Pancreas (tissue), 10 donors: ENCODE measurements at regions not wholly inside any gene's neighbourhood (a gene's known extent, or its start where the extent isn't known, plus 50 kb on each side); places are given as distances from the start of the nearest gene placed in this dataset.
A peak's percentile ranks its signal among the peaks of the same experiment; 100 is the strongest.

Source experiments
- ATAC-seq, 4 donors: fragments of 200-7000 bp; cut with Tn5 transposase; one replicate each; pipeline versions ENCODE4 v1.8.0 to v1.9.1; 2020; ENCODE audit warnings: mild to moderate bottlenecking in 4 of 4, moderate library complexity in 4 of 4
- DNase-seq, 6 donors: peaks; one replicate each; pipeline ENCODE4 v3.0.0-alpha.2; 2020
- FAIRE-seq: peaks from 2 replicates; lab custom pipeline; 2012; peaks lifted over from hg19 to GRCh38; lab: Jason Lieb, UNC
- H3K27ac ChIP-seq, 4 donors: fragments of 200-600 bp; sonication (generic); 1 replicate in 3 of 4; 2 replicates in 1 of 4; pipeline versions ENCODE4 v1.5.0 to v1.8.0; 2020
- H3K27me3 ChIP-seq, 4 donors: fragments of 200-600 bp; one replicate each; pipeline ENCODE4 v1.8.0; 2021
- H3K36me3 ChIP-seq, 3 donors: fragments of 200-600 bp; sonication (generic) in 1 of 3; one replicate each; pipeline versions ENCODE4 v1.5.0 to v1.8.0; 2020 to 2021
- H3K4me1 ChIP-seq, 3 donors: fragments of 200-600 bp; one replicate each; pipeline ENCODE4 v1.8.0; 2021
- H3K4me3 ChIP-seq, 4 donors: fragments of 200-600 bp; sonication (generic) in 2 of 4; one replicate each; pipeline versions ENCODE4 v1.5.0 to v1.8.0; 2020 to 2021
- H3K9me3 ChIP-seq, 4 donors: fragments of 200-600 bp; one replicate each; pipeline ENCODE4 v1.8.0; 2021
- WGBS, 2 donors: extraction: QIAGEN DNeasy Blood & Tissue Kit; methylation state at CpG; one replicate each; pipeline ENCODE4 v1.1.7; 2013; 5-methylcytosine and 5-hydroxymethylcytosine counted together
- intact Hi-C, 3 donors: fragments of 100-400 bp; cut with DNase I; formaldehyde crosslinking; loops; one replicate each; pipeline versions ENCODE4 v1.11.1 to v1.14.2; 2022
- TF ChIP-seq, protein P1 (sequence below), 4 donors: fragments of 200-600 bp; sonication (generic) in 3 of 4; IDR thresholded peaks; one replicate each; pipeline versions ENCODE4 v1.5.0 to v1.8.0; 2021; ENCODE audit warnings: antibody characterized with exemption in 4 of 4
- donor health status: healthy with polysubstance abuse.
- donor health status: DM: no; HTN: no; CAD: no; lungs with moderate emphysema.
- donor health status: DM: no; HTN: no; CAD: no.
- donor health status: control.
- donor health status: control.
- donor health status: Bipolar disorder and iron deficiency.
- donor health status: DM: yes; HTN: yes; CAD: no.
- donor health status: DM: no; HTN: no; CAD: no.
- donor health status: DM: no; HTN: no; CAD: no.
- donor health status: DM: yes; HTN: yes; CAD: no.

DNA sequence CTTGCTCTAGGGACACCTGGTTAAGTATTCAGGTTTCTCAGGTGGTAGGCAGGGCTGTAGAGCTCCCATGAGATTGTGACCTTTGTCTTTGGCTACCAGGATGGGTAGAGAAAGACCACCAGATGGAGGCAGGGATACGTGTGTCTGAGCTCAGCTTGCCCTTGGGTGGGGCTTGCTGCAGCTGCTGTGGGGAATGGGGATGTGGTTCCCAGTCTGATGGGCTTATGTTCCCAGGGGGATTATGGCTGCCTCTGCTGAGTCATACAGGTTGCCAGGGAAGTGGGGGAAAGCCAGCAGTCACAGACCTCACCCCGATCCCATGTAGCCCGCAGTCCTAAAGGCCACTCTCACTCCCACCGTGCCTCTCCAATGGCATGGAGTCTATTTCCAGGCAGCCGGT lies 659.9 kb upstream of the KLF12 start:
- no peaks in the 10 kb centered on the region for H3K9me3 ChIP-seq
- FAIRE-seq (no peak), ATAC-seq (no peak), DNase-seq (peak in 1 of 6 donors; percentile 28)
- intact Hi-C loops: no loop called here
- H3K36me3 ChIP-seq: no peaks in the 10 kb centered on the region
- TF ChIP-seq, protein P1, sequence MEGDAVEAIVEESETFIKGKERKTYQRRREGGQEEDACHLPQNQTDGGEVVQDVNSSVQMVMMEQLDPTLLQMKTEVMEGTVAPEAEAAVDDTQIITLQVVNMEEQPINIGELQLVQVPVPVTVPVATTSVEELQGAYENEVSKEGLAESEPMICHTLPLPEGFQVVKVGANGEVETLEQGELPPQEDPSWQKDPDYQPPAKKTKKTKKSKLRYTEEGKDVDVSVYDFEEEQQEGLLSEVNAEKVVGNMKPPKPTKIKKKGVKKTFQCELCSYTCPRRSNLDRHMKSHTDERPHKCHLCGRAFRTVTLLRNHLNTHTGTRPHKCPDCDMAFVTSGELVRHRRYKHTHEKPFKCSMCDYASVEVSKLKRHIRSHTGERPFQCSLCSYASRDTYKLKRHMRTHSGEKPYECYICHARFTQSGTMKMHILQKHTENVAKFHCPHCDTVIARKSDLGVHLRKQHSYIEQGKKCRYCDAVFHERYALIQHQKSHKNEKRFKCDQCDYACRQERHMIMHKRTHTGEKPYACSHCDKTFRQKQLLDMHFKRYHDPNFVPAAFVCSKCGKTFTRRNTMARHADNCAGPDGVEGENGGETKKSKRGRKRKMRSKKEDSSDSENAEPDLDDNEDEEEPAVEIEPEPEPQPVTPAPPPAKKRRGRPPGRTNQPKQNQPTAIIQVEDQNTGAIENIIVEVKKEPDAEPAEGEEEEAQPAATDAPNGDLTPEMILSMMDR (IDR thresholded peaks at IDR 0.05): no peak
- 91 to 92% methylated on average over 5 of the region's 5 CpGs for WGBS, 2 donors
- no peaks in the 10 kb centered on the region for H3K27me3 ChIP-seq
- H3K27ac ChIP-seq: no peak overlapping the region
- H3K4me3 ChIP-seq: no peak overlapping the region
- no peaks in the 10 kb centered on the region for H3K4me1 ChIP-seq

GRCh38 chr13:74784959-74785358 lies 650.8 kb upstream of the KLF12 start:
- TF ChIP-seq, protein P1 (IDR thresholded peaks at IDR 0.05): no peak
- FAIRE-seq: no peak
- DNase-seq: no peak
- Histone ChIP-seq H3K4me1 (no peaks in the 10 kb centered on the region), H3K27me3 (no peaks in the 10 kb centered on the region), H3K27ac (no peak overlapping the region), H3K4me3 (no peak overlapping the region), H3K9me3 (no peaks in the 10 kb centered on the region), H3K36me3 (no peaks in the 10 kb centered on the region)
- intact Hi-C loops: no loop called here
- no peak for ATAC-seq
- WGBS, 2 donors: 81 to 91% methylated on average over 3 of the region's 3 CpGs

DNA sequence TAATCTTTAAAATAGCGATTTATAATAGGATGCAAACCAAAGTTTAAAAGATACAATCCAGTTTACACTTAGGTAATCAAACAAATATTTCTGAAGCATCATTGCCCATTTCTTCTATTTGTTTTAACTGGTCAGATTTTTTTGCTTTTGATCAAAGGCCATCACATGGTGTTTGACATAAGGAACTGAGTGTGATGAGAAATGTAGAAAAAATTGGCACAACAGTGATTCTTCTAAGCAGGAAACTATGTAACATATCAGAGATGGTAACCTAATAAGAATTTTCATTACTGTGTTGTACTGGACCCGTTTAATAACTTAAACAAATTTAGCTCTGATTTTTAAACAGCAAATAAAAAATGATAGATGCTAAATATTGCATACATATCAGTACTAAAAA lies 644.7 kb upstream of the KLF12 start:
- no peak for ATAC-seq
- Histone ChIP-seq H3K27ac (no peak overlapping the region), H3K9me3 (no peaks in the 10 kb centered on the region), H3K27me3 (no peaks in the 10 kb centered on the region), H3K4me3 (no peak overlapping the region), H3K36me3 (no peaks in the 10 kb centered on the region), H3K4me1 (no peaks in the 10 kb centered on the region)
- intact Hi-C loops: no loop called here
- WGBS, 2 donors: 43 to 51% methylated on average over 2 of the region's 2 CpGs
- no peak for FAIRE-seq
- DNase-seq: no peak
- TF ChIP-seq, protein P1 (IDR thresholded peaks at IDR 0.05): no peak

- 43 to 51% methylated on average over 4 of the region's 4 CpGs for WGBS, 2 donors
- intact Hi-C loops: no loop called here
Measured at GRCh38 chr13:74778087-74778486, 643.9 kb upstream of the KLF12 start.

DNA sequence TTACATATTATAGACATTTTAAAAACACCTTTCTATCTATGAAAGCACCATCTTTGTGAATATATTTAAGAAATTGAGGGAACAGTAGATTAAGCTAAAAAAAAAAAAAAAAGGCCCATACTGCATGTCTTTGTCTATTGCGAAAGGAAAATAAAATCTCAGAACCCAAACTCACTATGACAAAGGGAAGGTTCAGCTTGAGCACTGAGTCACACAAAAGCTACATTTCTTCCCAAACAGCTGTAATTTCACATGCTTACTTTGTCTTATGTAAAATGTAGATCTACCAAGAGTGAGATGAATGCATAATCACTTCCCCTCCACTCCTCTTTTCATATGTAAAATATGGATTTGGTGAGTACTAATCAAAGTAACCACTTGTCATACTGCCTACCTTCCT lies 640.1 kb upstream of the KLF12 start:
- no peaks in the 10 kb centered on the region for H3K4me1 ChIP-seq
- H3K27me3 ChIP-seq: no peaks in the 10 kb centered on the region
- H3K36me3 ChIP-seq: no peaks in the 10 kb centered on the region
- intact Hi-C loops: no loop called here
- TF ChIP-seq, protein P1 (IDR thresholded peaks at IDR 0.05): no peak
- no peaks in the 10 kb centered on the region for H3K9me3 ChIP-seq
- DNase-seq (no peak), FAIRE-seq (no peak), ATAC-seq (no peak)
- WGBS, 2 donors: 92 to 96% methylated on average over 1 of the region's 1 CpG
- H3K27ac ChIP-seq: no peak overlapping the region
- no peak overlapping the region for H3K4me3 ChIP-seq

More at GRCh38 chr13:74778087-74778486, 643.9 kb upstream of the KLF12 start:
- no peaks in the 10 kb centered on the region for H3K27me3 ChIP-seq
- no peak overlapping the region for H3K27ac ChIP-seq
- no peak for ATAC-seq
- no peak for FAIRE-seq
- DNase-seq: no peak
- H3K9me3 ChIP-seq: no peaks in the 10 kb centered on the region
- no peaks in the 10 kb centered on the region for H3K4me1 ChIP-seq
- no peaks in the 10 kb centered on the region for H3K36me3 ChIP-seq
- no peak overlapping the region for H3K4me3 ChIP-seq
- TF ChIP-seq, protein P1 (IDR thresholded peaks at IDR 0.05): no peak
